RWPE1 (cell line): ENCODE measurements at regions not wholly inside any gene's neighbourhood (a gene's known extent, or its start where the extent isn't known, plus 50 kb on each side); places are given as distances from the start of the nearest gene placed in this dataset.

ENCODE experiments used
- CTCF ChIA-PET: fragments of 350-600 bp; sonication (Branson Sonifier 250); formaldehyde crosslinking; extraction: SDS; loops from one replicate; lab custom pipeline; 2021; lab: Yijun Ruan, JAX
- POLR2A ChIA-PET: fragments of 400-600 bp; formaldehyde crosslinking; extraction: SDS; loops from one replicate; lab custom pipeline; 2020; ENCODE audit warnings: antibody characterized with exemption; ENCODE audit not compliant: low non-redundant PET; lab: Yijun Ruan, JAX
- DNase-seq: peaks from one replicate; pipeline ENCODE4 v3.0.0; 2012; ENCODE audit warnings: low spot score
- H3K27ac ChIP-seq: fragments of 450-650 bp; 2 replicates; pipeline ENCODE4 v1.5.1; 2017
- TF ChIP-seq, protein P1 (sequence below): fragments of 450-650 bp; conservative IDR thresholded peaks from 2 replicates; pipeline ENCODE4 v1.5.1; 2017; ENCODE audit warnings: low read depth, mild to moderate bottlenecking

DNA sequence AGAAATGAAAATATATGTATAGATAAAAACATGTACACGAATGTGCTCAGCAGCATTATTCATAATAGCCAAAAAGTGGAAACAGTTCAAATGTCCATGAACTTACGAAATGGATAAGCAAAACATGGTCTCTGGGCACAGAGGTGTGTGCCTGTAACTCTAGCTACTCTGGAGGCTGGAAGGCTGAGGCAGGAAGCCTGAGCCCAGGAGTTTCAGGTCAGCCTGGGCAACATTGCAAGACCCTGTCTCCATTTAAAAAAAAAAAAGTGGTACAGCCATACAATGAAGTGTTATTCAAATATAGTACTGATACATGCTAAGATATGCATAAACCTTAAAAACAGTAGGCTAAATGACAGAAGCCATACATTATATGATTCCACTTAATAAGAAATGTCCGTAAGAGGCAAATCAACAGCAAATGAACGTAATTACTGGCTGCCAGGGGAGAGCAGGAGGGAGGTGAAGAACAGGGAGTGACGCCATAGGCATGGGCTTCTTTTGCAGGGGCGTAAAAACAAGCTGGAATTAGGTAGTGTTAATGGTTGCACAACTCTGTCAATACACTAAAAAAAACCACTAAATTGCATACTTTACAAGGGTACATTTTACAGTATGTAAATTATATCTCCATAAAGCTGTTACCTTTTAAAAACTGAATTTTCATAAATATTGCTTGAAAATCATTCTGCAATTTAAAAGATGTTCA is 87.2 kb upstream of the PLEKHM1 start:
- DNase-seq: no peak
- POLR2A ChIA-PET: no interaction called here
- CTCF ChIA-PET: interaction anchor here (0.5 to 0.6 kb wide), 2 partner anchors 609 to 1258 kb away, joined by 3 read pairs; no protein-coding TSS in a partner anchor
- TF ChIP-seq, protein P1, sequence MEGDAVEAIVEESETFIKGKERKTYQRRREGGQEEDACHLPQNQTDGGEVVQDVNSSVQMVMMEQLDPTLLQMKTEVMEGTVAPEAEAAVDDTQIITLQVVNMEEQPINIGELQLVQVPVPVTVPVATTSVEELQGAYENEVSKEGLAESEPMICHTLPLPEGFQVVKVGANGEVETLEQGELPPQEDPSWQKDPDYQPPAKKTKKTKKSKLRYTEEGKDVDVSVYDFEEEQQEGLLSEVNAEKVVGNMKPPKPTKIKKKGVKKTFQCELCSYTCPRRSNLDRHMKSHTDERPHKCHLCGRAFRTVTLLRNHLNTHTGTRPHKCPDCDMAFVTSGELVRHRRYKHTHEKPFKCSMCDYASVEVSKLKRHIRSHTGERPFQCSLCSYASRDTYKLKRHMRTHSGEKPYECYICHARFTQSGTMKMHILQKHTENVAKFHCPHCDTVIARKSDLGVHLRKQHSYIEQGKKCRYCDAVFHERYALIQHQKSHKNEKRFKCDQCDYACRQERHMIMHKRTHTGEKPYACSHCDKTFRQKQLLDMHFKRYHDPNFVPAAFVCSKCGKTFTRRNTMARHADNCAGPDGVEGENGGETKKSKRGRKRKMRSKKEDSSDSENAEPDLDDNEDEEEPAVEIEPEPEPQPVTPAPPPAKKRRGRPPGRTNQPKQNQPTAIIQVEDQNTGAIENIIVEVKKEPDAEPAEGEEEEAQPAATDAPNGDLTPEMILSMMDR: no peak
- H3K27ac ChIP-seq: peak overlapping the region; percentile 61; the same call in 1 of the 2 replicates

- ChIA-PET CTCF (interaction anchor here (0.5 to 0.6 kb wide), 2 partner anchors 608 to 1257 kb away, joined by 3 read pairs; no protein-coding TSS in a partner anchor), POLR2A (no interaction called here)
- H3K27ac ChIP-seq: peak overlapping the region; percentile 68
- TF ChIP-seq, protein P1: no peak
- no peak for DNase-seq
These were observed 88.3 kb upstream of the PLEKHM1 start for GRCh38 chr17:45578516-45579455.

- H3K27ac ChIP-seq: peak overlapping the region; percentile 54
- CTCF ChIA-PET: no interaction called here
- DNase-seq: no peak
- POLR2A ChIA-PET: no interaction called here
- TF ChIP-seq, protein P1: no peak
These were observed 89.3 kb upstream of the PLEKHM1 start for GRCh38 chr17:45579529-45580495.

GRCh38 chr17:45580924-45581323 is 90.4 kb upstream of the PLEKHM1 start:
- no peak overlapping the region for H3K27ac ChIP-seq
- POLR2A ChIA-PET: no interaction called here
- CTCF ChIA-PET: no interaction called here
- TF ChIP-seq, protein P1: no peak
- DNase-seq: no peak

- TF ChIP-seq, protein P1: no peak
- ChIA-PET CTCF (no interaction called here), POLR2A (no interaction called here)
- DNase-seq: no peak
- peak overlapping the region; percentile 80 for H3K27ac ChIP-seq
These were observed 91.3 kb upstream of the PLEKHM1 start for GRCh38 chr17:45581860-45582259.
